Loucy (cell line): ENCODE measurements at regions not wholly inside any gene's neighbourhood (a gene's known extent, or its start where the extent isn't known, plus 50 kb on each side); places are given as distances from the start of the nearest gene placed in this dataset.

Experiments
- EZH2phosphoT487 ChIP-seq: fragments of 200-600 bp; IDR thresholded peaks from 2 replicates; pipeline ENCODE4 v1.6.1; 2018; ENCODE audit warnings: antibody characterized with exemption, mild to moderate bottlenecking, moderate library complexity, borderline replicate concordance
- TF ChIP-seq, protein P1 (sequence below): fragments of 200-600 bp; sonication (generic); conservative IDR thresholded peaks from 2 replicates; pipeline ENCODE4 v1.5.1; 2014; ENCODE audit warnings: mild to moderate bottlenecking, antibody characterized with exemption, low read length

DNA sequence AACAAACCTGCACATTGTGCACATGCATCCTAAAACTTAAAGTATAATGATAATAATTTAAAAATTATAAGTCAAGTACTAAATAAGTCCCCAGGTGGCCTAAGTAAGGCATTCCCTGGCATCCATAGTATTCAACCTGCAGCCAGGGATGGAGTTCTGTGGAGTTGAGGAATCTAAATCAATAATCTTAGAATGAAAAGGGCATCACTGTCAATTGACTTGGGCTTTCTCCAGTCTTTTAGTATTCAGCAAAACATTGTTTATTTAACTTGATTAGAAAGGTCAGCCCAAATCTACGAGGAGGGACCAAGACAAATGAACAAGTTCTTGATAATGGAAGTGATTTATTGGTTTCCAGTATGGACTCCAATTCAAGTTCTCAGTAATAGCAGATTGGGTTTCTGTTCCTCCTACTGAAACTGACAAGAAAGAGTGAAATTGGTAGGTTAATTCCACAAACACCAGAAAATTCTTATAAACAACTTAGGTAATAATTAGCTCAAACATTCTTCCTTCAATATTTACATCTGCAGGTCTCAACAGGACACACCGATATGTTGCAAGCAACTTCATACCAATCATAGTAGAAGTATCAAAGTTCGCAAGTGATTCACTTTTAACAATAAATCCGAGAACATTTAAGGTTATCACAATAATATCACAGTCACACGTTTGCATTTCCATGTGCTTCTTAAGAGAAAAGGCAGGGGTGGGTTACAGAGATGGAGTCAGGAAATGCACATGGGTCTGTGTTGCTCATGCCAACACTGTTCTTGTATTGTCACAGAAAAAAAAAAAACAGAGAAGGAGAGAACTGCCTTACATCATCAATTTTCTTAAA lies 51.7 kb upstream of the EHBP1 start:
- TF ChIP-seq, protein P1, sequence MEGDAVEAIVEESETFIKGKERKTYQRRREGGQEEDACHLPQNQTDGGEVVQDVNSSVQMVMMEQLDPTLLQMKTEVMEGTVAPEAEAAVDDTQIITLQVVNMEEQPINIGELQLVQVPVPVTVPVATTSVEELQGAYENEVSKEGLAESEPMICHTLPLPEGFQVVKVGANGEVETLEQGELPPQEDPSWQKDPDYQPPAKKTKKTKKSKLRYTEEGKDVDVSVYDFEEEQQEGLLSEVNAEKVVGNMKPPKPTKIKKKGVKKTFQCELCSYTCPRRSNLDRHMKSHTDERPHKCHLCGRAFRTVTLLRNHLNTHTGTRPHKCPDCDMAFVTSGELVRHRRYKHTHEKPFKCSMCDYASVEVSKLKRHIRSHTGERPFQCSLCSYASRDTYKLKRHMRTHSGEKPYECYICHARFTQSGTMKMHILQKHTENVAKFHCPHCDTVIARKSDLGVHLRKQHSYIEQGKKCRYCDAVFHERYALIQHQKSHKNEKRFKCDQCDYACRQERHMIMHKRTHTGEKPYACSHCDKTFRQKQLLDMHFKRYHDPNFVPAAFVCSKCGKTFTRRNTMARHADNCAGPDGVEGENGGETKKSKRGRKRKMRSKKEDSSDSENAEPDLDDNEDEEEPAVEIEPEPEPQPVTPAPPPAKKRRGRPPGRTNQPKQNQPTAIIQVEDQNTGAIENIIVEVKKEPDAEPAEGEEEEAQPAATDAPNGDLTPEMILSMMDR, result no peak
- no peak for TF ChIP-seq EZH2phosphoT487
